DMS 273 (cell line): ENCODE measurements at regions not wholly inside any gene's neighbourhood (a gene's known extent, or its start where the extent isn't known, plus 50 kb on each side); places are given as distances from the start of the nearest gene placed in this dataset.

ENCODE experiments used
- DNase-seq: peaks from one replicate; lab custom pipeline; 2025; ENCODE audit not compliant: unreplicated experiment; lab: John Stamatoyannopoulos, UW

DNA sequence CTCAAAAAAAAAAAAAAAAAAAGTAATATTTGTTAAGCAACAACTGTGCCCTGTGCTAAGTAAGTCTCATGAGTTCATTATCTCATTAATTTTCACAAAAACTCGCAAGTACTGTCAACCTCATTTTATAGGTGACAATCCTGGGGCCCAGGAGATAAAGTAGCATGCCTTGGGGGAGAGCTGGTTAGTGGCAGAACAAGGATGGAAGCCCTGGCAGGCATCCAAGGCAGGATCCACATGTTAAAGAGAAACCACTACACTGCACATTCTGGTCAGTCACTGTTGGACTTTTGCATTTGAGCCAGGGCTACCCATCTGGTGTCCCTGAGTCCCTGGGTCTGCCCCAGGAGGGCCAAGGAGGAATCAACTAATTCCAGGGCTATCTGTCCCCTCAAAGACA lies 54.6 kb downstream of the ZFP36L2 start:
- peak; percentile 65 for DNase-seq

DNA sequence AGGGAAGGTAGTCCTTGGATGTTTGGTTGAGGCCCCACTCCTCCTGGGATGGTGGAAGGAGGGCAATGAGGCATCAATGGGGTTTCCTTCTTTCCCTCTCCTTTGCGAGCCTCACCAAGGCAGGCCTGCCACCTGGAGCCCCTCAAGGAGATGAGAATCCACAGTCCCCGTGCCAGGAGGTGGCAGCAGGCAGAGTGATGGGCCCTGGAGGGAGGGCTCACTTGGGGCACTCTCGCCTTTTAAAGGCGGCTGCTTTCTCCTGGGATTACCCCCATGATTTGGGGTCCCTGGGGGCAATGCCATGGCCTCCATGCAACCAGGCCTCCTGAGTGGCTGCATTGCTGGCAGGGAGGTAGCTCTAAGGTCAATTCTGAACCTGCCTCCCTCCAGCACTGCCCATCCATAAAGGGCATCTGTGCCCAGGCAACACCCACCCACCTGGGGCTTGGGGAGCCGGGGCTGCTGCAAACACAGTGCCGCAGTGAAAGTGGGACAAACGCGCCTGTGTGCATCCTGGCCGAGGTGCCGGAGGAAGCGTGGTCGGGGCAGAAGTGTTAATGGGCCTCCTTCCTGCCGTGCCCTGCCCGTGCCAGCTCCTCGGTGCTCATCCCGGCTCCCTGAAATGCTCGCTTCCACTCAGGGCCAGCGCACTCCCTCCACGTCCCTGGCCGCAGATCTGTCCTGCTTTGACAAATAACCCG lies 55.9 kb downstream of the ZFP36L2 start:
- no peak for DNase-seq

DNA sequence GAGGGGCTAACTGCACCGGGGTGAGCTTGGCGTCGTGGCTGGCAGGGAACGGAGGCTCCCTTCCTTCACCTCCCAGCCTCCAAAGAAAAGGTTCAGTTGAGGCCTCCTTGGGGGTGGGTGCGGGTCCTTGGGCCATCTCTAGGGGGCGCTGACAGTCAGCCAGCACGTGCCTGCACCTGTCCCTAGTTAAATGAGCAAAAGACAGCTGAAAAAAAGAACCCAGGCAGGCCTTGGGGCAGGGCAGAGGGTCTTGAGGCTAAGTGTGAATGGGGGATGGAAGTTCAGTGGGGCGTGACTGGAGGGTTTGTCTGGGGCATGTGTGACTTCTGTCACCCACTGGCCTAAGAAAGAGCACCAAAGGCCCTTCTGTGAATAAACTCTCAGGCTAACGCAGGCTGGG lies 56.4 kb downstream of the ZFP36L2 start:
- DNase-seq: peak; percentile 46

DNA sequence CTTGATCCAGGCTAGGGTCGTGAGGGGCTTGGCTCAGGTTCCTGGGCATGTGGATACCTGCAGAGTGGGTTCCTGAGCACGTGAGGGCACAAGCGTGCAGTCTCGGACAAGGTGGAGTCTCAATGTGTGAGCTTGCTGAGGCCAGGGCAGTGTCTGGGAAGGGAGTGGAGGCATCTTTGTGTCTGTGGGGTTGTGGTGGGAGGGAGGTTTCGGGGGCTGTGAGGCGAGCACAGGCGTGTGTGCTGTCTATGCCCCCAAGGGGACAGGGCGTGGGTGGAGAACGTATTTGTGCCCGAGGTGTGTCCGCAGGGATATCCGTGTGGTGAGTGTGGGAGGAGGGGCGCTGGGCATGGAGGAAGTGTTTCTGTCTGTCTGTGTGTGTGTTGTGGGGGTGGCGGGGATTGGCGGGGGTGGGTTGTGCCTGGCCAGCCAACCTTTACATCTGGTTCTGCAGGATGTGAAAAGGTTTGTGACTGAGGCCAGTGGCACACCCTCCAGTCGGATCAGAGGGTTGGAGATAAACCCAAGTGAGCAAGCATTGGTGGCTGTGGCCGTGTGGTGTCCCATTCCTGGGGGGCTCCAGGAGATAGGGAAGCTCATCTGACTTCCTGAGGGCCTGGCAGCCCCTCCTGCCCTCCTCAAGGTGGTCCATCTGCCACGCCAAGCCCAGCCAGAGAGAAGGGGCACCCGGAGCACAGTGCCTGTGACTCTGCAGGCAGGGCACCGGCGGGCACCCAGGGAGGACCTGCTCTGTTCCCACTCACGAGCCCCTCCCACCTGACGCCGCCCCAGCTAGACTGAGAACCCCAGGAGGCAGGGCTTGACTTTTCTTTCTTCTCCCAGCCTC lies 57.1 kb downstream of the ZFP36L2 start:
- DNase-seq: no peak

DNA sequence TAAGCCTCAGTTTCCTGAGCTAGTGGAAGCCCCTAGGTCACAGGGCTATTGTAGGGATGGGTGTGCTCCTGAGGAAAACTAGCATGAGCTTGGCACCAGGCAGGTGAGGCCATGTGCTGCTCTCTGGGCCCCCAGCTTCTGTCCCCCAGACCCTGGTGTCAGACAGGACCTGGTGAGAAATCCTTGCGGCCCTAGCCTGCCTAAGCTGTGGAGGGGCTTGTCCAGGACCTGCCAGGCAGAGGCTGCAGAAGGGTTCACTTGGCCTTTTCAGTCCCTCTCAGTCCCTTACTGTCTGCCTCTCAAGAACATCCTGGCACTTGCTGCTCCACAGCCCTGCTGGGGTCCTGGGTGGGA lies 58.4 kb downstream of the ZFP36L2 start:
- DNase-seq: no peak

- no peak for DNase-seq
Measured at GRCh38 chr2:43165378-43166069, 60.9 kb downstream of the ZFP36L2 start.

DNA sequence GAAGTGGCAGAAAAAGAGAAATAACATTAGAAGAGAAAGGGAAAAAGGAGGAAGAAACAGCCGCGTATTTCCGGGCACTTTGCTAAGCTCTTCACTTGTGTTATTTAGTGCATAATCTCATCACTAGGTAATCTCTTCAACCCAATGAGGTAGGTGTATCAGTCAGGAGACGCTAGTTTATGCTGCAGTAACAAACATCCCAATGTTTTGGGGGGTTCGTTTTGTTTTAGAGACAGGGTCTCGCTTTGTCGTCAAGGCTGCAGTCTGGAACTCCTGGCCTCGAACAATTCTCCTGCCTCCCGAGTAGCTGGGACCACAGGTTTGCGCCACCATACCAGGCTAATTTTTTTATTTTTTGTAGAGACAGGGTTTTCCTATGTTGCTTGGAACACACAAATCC lies 61.7 kb downstream of the ZFP36L2 start:
- DNase-seq: no peak

GRCh38 chr2:43163584-43164270 lies 62.7 kb downstream of the ZFP36L2 start:
- no peak for DNase-seq

- DNase-seq: no peak
Measured at GRCh38 chr2:43162511-43162776, 64.0 kb downstream of the ZFP36L2 start.

DNA sequence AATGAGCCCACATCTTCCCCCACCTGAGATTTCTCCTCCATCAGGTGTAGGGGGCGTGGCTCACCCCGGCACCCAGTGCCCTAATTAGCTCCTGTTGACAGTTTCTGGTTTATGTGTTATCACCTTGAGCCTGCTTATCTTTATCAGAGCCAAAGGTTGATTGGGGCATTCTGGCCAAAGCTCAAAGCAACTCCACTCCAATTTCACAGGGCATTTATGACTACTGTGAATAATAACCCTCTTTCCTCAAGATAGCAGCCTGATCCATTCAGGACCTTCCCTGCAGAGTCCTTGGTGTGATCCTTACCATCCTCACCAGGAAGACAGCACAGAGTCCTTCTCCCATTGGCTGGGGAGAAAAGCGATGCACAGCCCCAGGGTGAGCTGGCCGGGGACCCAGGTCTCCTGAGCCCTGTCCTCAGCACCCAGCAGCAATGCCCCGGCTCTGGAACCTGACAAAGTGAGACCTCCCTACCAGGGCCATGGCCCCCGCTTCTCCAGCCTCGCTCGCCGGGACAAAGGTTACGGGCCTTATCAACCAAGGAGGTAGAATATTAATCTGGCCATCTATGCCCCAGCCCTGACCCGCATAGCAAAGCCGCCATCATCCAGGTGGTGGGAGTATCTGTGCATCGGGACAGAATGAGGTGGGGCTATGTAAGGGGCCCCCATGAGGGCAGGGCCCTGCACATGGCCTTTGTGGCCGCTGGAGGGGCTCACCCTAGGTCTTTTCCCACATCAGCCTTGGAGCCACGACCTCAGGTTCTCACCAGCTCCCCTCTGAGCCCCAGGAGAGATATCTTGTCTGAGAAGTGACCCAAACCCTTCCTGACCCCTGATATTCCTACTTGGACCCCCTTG lies 64.5 kb downstream of the ZFP36L2 start:
- DNase-seq: no peak

GRCh38 chr2:43160778-43161177 lies 65.6 kb downstream of the ZFP36L2 start:
- no peak for DNase-seq

- DNase-seq: no peak
Measured at GRCh38 chr2:43159797-43160196, 66.6 kb downstream of the ZFP36L2 start.

- DNase-seq: no peak
Measured at GRCh38 chr2:43158259-43158880, 68.0 kb downstream of the ZFP36L2 start.

- no peak for DNase-seq
Measured at GRCh38 chr2:43157506-43158246, 68.7 kb downstream of the ZFP36L2 start.

DNA sequence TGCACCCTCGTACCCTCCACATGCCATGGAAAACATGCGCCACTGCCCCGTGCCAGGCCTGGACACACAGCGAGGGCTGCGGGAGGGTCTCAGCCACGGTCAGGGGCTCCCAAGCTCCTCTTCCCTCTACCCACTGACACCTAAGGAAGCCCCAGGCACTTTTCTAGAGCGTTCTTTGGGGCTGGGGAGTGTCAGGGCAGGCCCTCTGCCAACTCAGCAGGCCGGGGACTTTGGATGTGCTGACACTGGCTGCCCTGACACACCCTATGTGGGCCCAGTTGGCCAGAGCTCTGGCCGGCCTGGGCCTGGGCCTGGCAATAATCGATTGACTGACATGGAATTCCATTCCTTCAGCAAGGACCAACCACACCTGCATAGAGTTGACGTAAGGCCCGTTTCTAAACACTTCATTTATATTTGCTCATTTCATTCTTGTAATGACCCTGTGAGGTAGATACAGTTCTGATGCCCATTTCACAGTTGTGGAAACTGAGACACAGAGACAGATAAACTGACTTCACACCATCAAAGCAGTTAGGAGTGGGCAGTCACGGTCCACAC lies 70.5 kb downstream of the ZFP36L2 start:
- DNase-seq: no peak

DNA sequence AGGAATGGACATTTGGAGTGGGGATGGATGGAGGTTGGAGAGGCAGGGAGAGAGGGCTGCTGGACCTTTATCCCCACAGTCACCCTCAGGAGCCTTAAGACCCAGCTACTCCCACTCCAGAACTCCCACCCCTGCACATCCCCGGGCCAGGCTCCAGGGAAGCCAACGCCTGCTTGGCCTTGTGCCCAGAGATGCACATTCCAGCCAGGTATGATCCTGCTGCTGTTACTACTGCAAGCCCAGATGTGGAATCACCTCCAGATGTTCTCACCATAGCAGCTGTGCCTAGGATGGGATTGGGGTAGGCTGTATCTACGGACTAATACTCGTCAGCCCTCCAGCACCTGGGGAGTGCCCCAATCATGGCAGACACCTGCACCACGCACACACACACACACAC lies 71.7 kb downstream of the ZFP36L2 start:
- no peak for DNase-seq

- DNase-seq: no peak
Measured at GRCh38 chr2:43152741-43153647, 73.4 kb downstream of the ZFP36L2 start.

DNA sequence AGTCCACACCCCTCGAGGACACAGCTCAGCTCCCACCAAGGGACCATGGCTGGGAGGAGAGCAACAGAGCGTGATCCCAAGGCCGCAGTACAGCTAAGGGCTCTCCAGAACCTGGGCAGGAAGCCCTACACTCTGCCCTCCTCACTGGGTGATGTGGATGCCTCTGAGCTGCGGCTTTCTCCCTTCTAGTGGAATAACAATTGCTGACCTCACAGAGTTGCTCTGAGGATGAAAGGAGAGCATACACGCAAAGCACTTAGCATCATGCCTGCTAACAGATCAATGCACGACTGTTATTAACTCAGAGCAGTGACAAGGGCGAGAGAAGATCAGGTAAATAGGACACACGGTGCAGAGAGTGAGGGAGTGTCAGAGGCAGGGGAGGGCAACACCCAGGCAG lies 74.2 kb downstream of the ZFP36L2 start:
- no peak for DNase-seq
